GM04503 (cell line): ENCODE measurements at regions not wholly inside any gene's neighbourhood (a gene's known extent, or its start where the extent isn't known, plus 50 kb on each side); places are given as distances from the start of the nearest gene placed in this dataset.

Source experiments
- DNase-seq: peaks from one replicate; pipeline ENCODE4 v3.0.0-alpha.2; 2012; ENCODE audit warnings: low read depth

GRCh38 chr11:122234257-122234656 is 118.2 kb upstream of the BLID start:
- DNase-seq, result no peak

DNA sequence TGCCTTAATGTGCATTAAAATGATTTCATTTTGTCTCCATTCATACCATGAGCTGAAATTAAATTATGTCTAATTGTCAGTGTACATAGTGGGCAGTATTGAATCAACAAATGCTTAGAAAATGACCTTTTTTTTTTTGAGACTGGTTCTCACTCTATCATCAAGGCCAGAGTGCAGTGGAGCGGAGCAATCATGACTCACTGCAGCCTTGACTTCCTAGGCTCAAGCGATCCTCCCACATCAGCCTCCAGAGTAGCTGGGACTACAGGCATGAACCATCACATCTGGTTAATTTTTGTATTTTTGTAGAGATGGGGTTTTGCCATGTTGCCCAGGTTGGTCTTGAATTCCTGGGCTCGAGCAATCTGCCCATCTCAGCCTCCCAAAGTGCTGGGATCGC is 117.0 kb upstream of the BLID start:
- DNase-seq, result no peak

DNA sequence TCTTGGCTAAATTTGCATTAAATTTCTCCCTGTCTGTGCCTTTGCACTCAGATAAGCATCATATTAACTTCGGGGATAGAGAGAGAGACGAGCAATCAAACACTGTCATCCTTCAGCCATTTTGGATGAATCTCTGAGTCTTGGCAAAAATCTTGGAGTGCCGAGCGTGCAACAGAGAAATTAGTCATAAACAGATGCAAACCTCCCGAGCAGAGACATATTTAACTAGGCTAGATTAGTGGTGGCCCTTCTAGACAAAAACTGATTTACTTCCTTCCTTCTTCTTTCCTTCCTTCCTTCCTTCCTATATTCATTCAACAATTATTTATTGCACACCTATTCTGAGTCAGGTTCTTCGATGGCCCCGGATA is 114.4 kb upstream of the BLID start:
- peak; percentile 64 for DNase-seq

DNA sequence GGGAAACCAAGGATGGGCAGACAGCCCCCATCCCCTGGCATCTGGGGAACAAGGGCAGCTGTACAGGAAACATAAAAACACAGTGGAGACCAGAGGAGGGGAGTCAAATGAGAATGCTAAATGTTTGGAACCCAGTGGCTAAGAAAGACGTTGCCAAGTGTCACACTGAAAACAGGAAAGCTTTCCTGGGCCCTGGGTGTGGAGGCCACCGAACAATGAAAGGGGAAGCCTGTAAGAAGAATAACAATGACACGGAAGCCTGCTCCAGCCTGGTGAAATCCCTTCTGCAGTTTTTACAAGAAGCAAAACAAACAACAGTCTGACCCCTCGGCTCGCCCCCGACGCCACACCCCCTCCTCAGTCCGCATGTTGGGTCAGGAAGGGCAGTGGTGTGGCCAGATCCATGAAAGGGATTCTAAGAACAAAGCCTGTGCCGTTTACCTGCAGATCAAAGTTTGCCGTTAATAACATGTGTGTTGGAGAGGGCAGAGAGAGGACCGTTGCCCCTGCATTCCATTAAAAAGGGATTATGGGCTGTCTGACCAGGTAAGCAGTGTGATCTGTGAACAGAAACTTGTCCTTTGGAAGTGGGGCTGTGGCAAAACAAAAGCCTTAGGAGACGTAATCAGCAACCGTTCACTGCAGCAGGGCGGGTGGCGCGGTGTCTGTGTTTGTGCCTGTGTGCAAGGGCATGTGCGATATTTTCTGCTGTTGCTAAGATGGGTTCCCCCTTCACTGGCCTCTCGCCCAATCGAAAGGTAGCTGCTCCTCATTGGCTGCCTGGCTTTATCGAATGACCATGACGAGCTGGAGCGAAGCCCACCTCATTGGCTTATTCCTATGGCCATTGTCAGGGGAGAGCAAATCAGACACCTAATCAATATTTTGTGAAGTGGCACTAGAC is 113.7 kb upstream of the BLID start:
- no peak for DNase-seq

- peak; percentile 77 for DNase-seq
Observed at GRCh38 chr11:122229078-122229477, 113.1 kb upstream of the BLID start.

DNA sequence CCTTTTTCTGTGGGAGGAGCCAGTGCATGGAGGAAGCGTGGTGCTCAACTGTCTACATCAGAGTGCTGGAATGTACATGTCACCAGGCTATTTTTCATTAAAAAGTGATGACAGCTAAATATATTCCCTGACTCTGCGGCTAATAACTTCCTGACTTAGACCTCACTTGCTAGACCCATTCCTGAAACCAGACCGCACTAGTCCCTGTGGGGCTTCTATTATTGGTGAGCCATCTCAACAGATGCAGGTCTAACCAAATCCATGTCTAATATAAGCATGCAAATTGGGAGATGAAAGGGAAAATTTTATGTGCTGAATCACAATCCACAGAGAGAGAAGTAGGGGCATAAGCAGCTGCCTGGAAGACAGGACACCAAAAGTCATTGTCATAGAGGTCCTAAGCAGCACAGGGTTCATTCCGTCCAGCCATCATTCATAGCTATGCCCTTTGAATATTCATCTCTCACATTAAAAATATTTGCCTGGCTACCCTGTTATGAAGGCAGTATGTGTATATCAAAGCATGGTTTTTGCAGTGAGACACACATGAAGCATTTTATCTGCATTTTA is 110.9 kb upstream of the BLID start:
- DNase-seq, result peak; percentile 88

GRCh38 chr11:122224867-122225266 is 108.9 kb upstream of the BLID start:
- no peak for DNase-seq

DNA sequence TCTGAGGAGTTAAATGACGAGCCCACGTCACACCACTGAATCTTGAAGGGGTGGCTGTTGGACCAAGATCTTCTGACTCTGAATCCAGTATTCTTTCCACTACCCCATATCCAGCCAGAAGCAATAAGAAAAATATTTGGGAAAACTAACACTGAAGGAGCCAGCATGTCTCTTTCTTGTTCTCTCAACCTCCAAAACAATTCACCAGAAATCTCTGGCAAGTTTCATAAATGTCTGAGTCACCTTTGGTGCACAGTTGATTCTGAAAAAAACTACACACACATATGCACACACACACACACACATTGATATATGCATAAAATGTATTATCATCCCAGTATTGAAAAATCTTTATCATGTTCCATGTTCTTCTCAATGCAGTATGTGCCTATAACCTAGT is 104.3 kb upstream of the BLID start:
- DNase-seq, result no peak

DNA sequence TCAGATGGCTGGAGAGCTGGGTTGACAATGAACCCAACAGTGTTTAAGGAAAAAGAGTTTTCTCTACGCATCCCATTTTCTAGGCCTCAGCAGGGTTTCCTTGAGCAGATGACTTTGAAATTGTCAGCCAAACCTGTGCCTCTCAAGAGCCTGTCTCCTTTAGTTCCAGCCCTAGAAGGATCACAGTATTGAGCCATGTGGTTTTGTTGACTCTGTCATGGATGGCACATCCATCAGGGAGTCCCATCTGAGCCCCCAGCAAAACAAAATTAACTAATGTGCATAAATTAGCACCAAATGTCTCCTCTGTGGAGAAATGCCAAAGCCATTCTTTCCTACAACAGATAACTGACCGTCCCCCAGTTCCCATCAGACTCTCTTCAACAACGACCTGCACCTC is 103.8 kb upstream of the BLID start:
- no peak for DNase-seq

DNA sequence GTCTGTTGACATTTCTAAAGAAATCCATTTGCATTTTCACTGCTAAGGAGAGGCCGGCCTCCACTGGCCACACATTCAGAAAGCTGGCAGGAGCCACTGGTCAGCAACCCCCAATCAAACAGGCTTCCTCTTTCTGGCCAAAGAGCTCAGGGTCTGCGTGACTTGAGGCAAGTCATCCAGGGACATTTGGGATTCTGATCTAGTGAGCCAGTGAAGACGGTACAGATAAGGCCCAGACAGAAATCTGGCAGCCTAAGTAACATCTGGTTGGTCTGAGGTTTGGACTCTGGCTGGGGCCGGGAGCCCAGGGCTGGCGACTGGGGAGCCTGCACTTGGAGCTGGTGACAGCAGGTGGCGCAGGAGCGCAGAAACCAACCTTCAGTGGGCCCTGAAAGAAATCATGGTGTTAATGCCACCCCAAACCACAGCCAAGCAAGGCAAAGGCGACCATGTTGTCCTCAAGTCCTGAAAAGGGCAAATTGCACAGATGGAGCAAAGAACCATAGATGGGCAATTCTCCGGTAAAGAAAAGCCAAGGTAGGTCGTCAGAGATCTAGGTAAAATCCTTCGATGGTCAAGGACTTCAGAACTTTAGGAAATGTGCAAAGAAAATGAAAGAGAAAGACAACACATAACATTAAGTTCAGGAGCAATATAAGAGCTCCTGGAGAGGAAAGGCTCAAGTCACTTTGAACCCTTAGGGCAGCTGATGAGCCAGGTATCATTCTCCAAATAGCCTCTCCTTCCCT is 99.4 kb upstream of the BLID start:
- DNase-seq, result peak; percentile 97

DNA sequence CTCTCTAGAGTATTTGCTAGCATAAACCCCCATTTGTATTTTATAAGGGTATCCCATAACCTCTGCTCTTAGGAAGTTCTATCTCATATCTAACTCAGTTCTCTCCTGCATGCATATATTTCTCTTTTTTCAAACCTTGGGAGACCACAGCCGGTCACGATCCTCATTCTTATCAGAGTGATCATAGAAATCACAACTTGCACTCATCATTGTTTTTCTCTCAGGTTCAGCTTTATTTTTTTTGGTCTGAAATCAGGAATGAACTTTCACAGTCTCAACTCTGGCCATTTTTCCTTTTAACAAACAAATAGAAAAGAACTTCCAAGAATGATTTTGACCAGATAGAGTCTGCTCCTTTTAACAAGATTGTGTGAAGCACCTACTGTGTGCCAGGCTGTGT is 98.6 kb upstream of the BLID start:
- DNase-seq, result no peak

- no peak for DNase-seq
Observed at GRCh38 chr11:122214080-122214479, 98.1 kb upstream of the BLID start.

GRCh38 chr11:122213171-122213570 is 97.2 kb upstream of the BLID start:
- no peak for DNase-seq

DNA sequence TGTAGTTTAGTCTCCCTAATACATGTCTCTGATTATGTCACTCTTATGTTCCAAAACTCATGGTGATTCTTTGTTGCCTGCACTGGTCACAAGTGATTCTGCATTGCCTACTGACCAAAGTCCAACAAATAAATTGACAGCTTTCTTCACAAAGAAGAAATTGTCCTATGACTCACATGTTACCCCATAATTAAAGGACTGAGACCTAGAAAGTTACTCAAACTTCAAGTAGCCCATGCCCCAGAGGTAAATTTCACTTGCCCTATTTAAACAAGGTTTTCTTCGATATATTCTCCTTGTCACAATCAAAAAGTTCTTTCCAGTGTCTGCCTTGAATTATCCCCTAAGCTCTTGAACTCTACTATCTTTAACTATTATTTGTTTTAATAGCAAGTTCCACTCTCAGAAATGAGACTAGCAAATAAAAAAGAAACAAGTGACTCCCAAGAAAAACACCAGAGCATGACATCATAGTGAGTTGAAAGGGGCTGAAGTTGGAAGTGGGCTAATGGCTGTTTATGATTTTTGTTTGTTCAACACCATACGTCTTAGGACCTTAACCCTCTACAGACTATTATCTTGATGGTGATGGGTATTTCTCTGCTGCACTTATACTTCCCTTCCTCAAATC is 94.5 kb upstream of the BLID start:
- no peak for DNase-seq

DNA sequence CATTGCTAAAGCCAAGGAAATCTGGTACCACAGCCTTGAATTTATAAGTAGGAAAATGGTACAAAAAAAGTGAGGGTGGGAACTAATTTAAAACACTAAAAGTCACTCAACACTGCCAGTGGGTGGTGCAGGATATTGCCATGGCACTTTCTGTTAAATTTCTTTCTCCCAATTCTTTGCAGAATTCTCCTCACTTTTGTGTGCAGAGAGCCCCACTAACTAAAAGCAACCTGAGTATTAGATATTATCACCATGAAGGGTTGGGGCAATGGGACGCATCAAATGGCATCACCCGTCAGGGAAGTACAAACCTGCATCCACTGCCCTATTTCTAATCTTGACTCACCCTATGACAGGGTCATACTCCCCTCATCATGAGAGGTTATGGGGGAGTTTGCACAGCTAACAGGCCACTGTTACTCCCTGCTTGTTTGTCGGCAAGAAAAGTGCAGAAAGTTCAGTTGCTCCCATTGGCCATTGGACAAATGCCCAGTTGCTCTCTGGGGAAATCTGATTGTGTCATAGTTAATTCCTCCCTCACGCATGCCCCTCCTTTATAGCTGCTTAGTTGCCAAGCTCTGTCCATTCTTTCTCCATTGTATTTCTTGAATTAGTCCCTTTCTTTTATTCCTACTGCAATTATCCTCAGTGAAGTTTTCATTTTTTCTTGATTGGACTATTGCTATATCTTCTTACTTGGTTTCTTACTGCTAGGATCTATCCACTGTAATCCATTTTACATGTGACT is 93.8 kb upstream of the BLID start:
- DNase-seq, result no peak

GRCh38 chr11:122207921-122208764 is 92.1 kb upstream of the BLID start:
- DNase-seq, result no peak

GRCh38 chr11:122207505-122207904 is 91.5 kb upstream of the BLID start:
- DNase-seq, result no peak

DNA sequence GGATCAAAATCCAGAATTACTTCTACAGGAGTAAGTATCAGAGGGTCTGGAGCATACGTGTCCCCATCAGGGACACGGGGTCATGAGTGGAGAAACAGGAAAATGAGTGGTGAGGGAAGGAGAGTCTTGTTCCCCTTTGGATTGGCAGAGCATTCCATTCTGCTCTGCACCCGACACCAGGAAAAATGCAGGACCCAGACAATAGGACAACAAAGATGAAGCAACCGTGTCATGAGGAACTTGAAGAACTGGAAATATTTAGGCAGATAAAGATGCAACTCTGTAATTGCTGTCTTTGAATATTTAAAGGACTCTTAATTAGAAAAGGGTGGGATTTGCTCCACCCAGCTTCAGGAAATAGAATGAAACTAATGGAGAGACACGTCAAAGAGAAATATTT is 89.0 kb upstream of the BLID start:
- no peak for DNase-seq

- no peak for DNase-seq
Observed at GRCh38 chr11:122204206-122204605, 88.2 kb upstream of the BLID start.

GRCh38 chr11:122202951-122203456 is 87.0 kb upstream of the BLID start:
- no peak for DNase-seq
